ENCODE measurements at regions not wholly inside any gene's neighbourhood (a gene's known extent, or its start where the extent isn't known, plus 50 kb on each side); places are given as distances from the start of the nearest gene placed in this dataset.

GRCh38 chr6:23096876-23097275 is 527.5 kb downstream of the HDGFL1 start:
- no peaks in the 10 kb centered on the region for H3K36me3 ChIP-seq (ENCODE audit: control insufficient read depth in 4 of 4, insufficient read depth in 3 of 4, low read depth in 1 of 4, low read length in 3 of 4)
- no peaks in the 10 kb centered on the region for H3K27me3 ChIP-seq (ENCODE audit: control insufficient read depth in 4 of 4, insufficient read depth in 4 of 4, low read length in 3 of 4)
- no peak overlapping the region for H3K27ac ChIP-seq (ENCODE audit: low read depth in 1 of 2, low read length in 2 of 2)
- H3K4me3 ChIP-seq (ENCODE audit: low read depth in 1 of 3, low read length in 3 of 3), result no peak overlapping the region
- H3K4me1 ChIP-seq (ENCODE audit: control insufficient read depth in 4 of 4, insufficient read depth in 4 of 4, low read length in 3 of 4), result no peaks in the 10 kb centered on the region
- TF ChIP-seq NR2F2 (IDR thresholded peaks at IDR 0.05) (no peak), SP1 (IDR thresholded peaks at IDR 0.05) (no peak), TAF1 (conservative IDR thresholded peaks at IDR 0.05) (no peak), HNF4A (conservative IDR thresholded peaks at IDR 0.05) (no peak), HNF4G (IDR thresholded peaks at IDR 0.05) (no peak), YY1 (IDR thresholded peaks at IDR 0.05) (no peak), FOXA1 (IDR thresholded peaks at IDR 0.05) (no peak), CTCF (IDR thresholded peaks at IDR 0.05; ENCODE audit: low read depth, low read length, missing input control) (no peak), FOXA2 (IDR thresholded peaks at IDR 0.05) (no peak), RXRA (IDR thresholded peaks at IDR 0.05) (no peak), EGR1 (IDR thresholded peaks at IDR 0.05; ENCODE audit: low read depth in 2 of 2) (no peak)
- TF ChIP-seq, protein P1, sequence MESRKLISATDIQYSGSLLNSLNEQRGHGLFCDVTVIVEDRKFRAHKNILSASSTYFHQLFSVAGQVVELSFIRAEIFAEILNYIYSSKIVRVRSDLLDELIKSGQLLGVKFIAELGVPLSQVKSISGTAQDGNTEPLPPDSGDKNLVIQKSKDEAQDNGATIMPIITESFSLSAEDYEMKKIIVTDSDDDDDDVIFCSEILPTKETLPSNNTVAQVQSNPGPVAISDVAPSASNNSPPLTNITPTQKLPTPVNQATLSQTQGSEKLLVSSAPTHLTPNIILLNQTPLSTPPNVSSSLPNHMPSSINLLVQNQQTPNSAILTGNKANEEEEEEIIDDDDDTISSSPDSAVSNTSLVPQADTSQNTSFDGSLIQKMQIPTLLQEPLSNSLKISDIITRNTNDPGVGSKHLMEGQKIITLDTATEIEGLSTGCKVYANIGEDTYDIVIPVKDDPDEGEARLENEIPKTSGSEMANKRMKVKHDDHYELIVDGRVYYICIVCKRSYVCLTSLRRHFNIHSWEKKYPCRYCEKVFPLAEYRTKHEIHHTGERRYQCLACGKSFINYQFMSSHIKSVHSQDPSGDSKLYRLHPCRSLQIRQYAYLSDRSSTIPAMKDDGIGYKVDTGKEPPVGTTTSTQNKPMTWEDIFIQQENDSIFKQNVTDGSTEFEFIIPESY (IDR thresholded peaks at IDR 0.05), result no peak
- DNase-seq (ENCODE audit: low spot score), result no peak
- 84% methylated on average over 1 of the region's 1 CpG for WGBS
- peaks cover 0 to 5% (median 0%) of the 10 kb centered on the region in 4 donors for H3K9me3 ChIP-seq (ENCODE audit: control insufficient read depth in 4 of 4, low read length in 3 of 4)
- no peak overlapping the region for H3K9ac ChIP-seq (ENCODE audit: low read depth in 1 of 2, low read length in 2 of 2)

DNA sequence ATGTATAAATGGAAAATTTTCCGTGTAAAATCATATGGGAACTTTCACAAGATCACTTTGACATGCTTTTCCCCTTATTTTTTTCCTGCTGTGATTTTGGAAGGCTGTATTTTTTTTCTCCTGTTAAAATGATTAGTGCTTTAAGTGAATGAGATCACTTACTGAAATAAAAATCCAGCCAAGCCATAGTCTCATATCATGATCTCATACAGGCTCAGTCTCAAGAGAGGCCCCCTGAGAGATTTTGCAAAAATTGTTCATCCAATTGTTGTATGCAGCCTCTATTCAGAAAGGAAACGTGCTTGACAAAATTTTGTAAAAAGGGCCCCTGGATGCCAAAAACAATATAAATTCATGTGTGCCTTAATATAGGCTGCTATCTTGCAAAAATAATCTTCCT is 528.2 kb downstream of the HDGFL1 start:
- 61% methylated on average over 2 of the region's 2 CpGs for WGBS
- no peak overlapping the region for H3K9ac ChIP-seq (ENCODE audit: low read depth in 1 of 2, low read length in 2 of 2)

GRCh38 chr6:23106951-23107350 is 537.6 kb downstream of the HDGFL1 start:
- H3K9me3 ChIP-seq (ENCODE audit: control insufficient read depth in 4 of 4, low read length in 3 of 4), result no peaks in the 10 kb centered on the region
- H3K27ac ChIP-seq (ENCODE audit: low read depth in 1 of 2, low read length in 2 of 2), result no peak overlapping the region
- H3K4me1 ChIP-seq (ENCODE audit: control insufficient read depth in 4 of 4, insufficient read depth in 4 of 4, low read length in 3 of 4), result no peaks in the 10 kb centered on the region
- peaks cover 0 to 3% (median 0%) of the 10 kb centered on the region in 4 donors for H3K27me3 ChIP-seq (ENCODE audit: control insufficient read depth in 4 of 4, insufficient read depth in 4 of 4, low read length in 3 of 4)
- no peak overlapping the region for H3K4me3 ChIP-seq (ENCODE audit: low read depth in 1 of 3, low read length in 3 of 3)
- no peaks in the 10 kb centered on the region for H3K36me3 ChIP-seq (ENCODE audit: control insufficient read depth in 4 of 4, insufficient read depth in 3 of 4, low read depth in 1 of 4, low read length in 3 of 4)
- H3K9ac ChIP-seq (ENCODE audit: low read depth in 1 of 2, low read length in 2 of 2), result no peak overlapping the region
- no peak for DNase-seq (ENCODE audit: low spot score)
- TF ChIP-seq FOXA1 (IDR thresholded peaks at IDR 0.05) (no peak), TAF1 (conservative IDR thresholded peaks at IDR 0.05) (no peak), YY1 (IDR thresholded peaks at IDR 0.05) (no peak), CTCF (IDR thresholded peaks at IDR 0.05; ENCODE audit: low read depth, low read length, missing input control) (no peak), SP1 (IDR thresholded peaks at IDR 0.05) (no peak), HNF4A (conservative IDR thresholded peaks at IDR 0.05) (no peak), REST (IDR thresholded peaks at IDR 0.05) (no peak), JUND (IDR thresholded peaks at IDR 0.05) (no peak), GABPA (IDR thresholded peaks at IDR 0.05 in 1 of 2, conservative IDR thresholded peaks at IDR 0.05 in 1 of 2) (no peak), MAX (IDR thresholded peaks at IDR 0.05) (no peak), ATF3 (IDR thresholded peaks at IDR 0.05) (no peak), RAD21 (IDR thresholded peaks at IDR 0.05) (no peak), HNF4G (IDR thresholded peaks at IDR 0.05) (no peak), NR2F2 (IDR thresholded peaks at IDR 0.05) (no peak)
- WGBS, result 63% methylated on average over 2 of the region's 2 CpGs

More for the DNA sequence above, 528.2 kb downstream of the HDGFL1 start:
- Histone ChIP-seq H3K9me3 (ENCODE audit: control insufficient read depth in 4 of 4, low read length in 3 of 4) (peaks cover 0 to 5% (median 0%) of the 10 kb centered on the region in 4 donors), H3K27ac (ENCODE audit: low read depth in 1 of 2, low read length in 2 of 2) (no peak overlapping the region), H3K27me3 (ENCODE audit: control insufficient read depth in 4 of 4, insufficient read depth in 4 of 4, low read length in 3 of 4) (no peaks in the 10 kb centered on the region), H3K4me1 (ENCODE audit: control insufficient read depth in 4 of 4, insufficient read depth in 4 of 4, low read length in 3 of 4) (no peaks in the 10 kb centered on the region), H3K36me3 (ENCODE audit: control insufficient read depth in 4 of 4, insufficient read depth in 3 of 4, low read depth in 1 of 4, low read length in 3 of 4) (no peaks in the 10 kb centered on the region), H3K4me3 (ENCODE audit: low read depth in 1 of 3, low read length in 3 of 3) (no peak overlapping the region)
- TF ChIP-seq EGR1 (IDR thresholded peaks at IDR 0.05; ENCODE audit: low read depth in 2 of 2) (no peak), FOXA1 (IDR thresholded peaks at IDR 0.05) (no peak)
- no peak for DNase-seq (ENCODE audit: low spot score)
